SU-DHL-6 (cell line): ENCODE measurements at regions not wholly inside any gene's neighbourhood (a gene's known extent, or its start where the extent isn't known, plus 50 kb on each side); places are given as distances from the start of the nearest gene placed in this dataset.

Source experiments
- EZH2phosphoT487 ChIP-seq: fragments of 200-600 bp; sonication (generic), shearing (Covaris generic); conservative IDR thresholded peaks from 2 replicates; pipeline ENCODE4 v1.6.1; 2018; ENCODE audit warnings: mild to moderate bottlenecking, antibody characterized with exemption, low read length, moderate library complexity, mixed read lengths
- TF ChIP-seq, protein P1 (sequence below): fragments of 200-600 bp; sonication (generic); IDR thresholded peaks from one replicate; pipeline ENCODE4 v1.5.1; 2017; ENCODE audit warnings: antibody characterized with exemption, mild to moderate bottlenecking, low read length, moderate library complexity; ENCODE audit not compliant: insufficient read depth, poor library complexity, severe bottlenecking

DNA sequence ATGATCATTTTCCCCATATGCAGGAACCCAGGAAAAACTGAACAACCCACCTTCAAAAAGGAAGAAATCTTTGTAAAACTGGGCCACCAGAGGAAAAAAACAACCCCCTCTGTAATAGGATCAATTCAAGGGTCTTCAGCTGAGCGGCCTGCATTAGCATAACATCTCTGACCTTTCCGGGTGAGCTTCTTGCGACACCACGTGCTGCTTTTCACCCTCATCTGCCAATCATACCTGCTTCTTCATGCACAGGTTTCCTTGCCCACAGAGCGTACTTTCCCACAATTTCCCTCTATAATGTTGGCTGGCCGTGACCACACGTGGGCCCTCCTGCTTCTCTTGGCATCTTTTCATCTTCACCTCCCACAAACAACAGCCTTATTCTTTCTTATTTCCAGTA is 284.3 kb upstream of the NEBL start:
- TF ChIP-seq, protein P1, sequence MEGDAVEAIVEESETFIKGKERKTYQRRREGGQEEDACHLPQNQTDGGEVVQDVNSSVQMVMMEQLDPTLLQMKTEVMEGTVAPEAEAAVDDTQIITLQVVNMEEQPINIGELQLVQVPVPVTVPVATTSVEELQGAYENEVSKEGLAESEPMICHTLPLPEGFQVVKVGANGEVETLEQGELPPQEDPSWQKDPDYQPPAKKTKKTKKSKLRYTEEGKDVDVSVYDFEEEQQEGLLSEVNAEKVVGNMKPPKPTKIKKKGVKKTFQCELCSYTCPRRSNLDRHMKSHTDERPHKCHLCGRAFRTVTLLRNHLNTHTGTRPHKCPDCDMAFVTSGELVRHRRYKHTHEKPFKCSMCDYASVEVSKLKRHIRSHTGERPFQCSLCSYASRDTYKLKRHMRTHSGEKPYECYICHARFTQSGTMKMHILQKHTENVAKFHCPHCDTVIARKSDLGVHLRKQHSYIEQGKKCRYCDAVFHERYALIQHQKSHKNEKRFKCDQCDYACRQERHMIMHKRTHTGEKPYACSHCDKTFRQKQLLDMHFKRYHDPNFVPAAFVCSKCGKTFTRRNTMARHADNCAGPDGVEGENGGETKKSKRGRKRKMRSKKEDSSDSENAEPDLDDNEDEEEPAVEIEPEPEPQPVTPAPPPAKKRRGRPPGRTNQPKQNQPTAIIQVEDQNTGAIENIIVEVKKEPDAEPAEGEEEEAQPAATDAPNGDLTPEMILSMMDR: no peak
- no peak for TF ChIP-seq EZH2phosphoT487
